ENCODE measurements at regions not wholly inside any gene's neighbourhood (a gene's known extent, or its start where the extent isn't known, plus 50 kb on each side); places are given as distances from the start of the nearest gene placed in this dataset.

DNA sequence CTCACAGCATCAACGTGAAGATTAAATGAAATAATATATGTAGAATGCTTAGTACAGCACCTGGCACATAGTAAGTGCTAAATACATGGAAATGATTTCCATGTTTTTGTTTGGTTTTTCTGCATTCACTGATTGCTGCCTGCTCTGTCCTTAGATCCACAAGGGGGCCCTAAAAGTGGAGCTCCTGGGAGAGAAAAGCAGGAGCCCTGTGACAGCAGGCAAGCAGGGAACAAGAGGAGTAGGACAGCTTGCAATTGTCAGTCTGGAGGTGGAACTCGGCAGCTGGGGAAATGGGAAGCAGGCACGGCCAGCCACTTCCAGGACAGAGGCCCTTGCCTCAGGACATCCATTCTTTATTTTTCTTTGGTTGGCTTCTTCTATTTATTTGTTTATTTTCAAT lies 292.9 kb downstream of the BMP4 start:
- no peaks in the 10 kb centered on the region for H3K27me3 ChIP-seq (ENCODE audit: insufficient read depth, poor library complexity, severe bottlenecking)
- no peak overlapping the region for H3K27ac ChIP-seq (replicated peaks)
- no peak for DNase-seq (ENCODE audit: low read depth in 1 of 2, low spot score in 1 of 2)
- TF ChIP-seq, protein P1, sequence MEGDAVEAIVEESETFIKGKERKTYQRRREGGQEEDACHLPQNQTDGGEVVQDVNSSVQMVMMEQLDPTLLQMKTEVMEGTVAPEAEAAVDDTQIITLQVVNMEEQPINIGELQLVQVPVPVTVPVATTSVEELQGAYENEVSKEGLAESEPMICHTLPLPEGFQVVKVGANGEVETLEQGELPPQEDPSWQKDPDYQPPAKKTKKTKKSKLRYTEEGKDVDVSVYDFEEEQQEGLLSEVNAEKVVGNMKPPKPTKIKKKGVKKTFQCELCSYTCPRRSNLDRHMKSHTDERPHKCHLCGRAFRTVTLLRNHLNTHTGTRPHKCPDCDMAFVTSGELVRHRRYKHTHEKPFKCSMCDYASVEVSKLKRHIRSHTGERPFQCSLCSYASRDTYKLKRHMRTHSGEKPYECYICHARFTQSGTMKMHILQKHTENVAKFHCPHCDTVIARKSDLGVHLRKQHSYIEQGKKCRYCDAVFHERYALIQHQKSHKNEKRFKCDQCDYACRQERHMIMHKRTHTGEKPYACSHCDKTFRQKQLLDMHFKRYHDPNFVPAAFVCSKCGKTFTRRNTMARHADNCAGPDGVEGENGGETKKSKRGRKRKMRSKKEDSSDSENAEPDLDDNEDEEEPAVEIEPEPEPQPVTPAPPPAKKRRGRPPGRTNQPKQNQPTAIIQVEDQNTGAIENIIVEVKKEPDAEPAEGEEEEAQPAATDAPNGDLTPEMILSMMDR (IDR thresholded peaks at IDR 0.05; ENCODE audit: insufficient read depth, low read length), result no peak
- TF ChIP-seq POLR2AphosphoS5 (IDR thresholded peaks at IDR 0.05; ENCODE audit: low read depth) (no peak), GABPA (IDR thresholded peaks at IDR 0.05; ENCODE audit: low read depth) (no peak), SPI1 (IDR thresholded peaks at IDR 0.05; ENCODE audit: borderline replicate concordance, low read depth) (no peak)
- TF ChIP-seq, protein P2, sequence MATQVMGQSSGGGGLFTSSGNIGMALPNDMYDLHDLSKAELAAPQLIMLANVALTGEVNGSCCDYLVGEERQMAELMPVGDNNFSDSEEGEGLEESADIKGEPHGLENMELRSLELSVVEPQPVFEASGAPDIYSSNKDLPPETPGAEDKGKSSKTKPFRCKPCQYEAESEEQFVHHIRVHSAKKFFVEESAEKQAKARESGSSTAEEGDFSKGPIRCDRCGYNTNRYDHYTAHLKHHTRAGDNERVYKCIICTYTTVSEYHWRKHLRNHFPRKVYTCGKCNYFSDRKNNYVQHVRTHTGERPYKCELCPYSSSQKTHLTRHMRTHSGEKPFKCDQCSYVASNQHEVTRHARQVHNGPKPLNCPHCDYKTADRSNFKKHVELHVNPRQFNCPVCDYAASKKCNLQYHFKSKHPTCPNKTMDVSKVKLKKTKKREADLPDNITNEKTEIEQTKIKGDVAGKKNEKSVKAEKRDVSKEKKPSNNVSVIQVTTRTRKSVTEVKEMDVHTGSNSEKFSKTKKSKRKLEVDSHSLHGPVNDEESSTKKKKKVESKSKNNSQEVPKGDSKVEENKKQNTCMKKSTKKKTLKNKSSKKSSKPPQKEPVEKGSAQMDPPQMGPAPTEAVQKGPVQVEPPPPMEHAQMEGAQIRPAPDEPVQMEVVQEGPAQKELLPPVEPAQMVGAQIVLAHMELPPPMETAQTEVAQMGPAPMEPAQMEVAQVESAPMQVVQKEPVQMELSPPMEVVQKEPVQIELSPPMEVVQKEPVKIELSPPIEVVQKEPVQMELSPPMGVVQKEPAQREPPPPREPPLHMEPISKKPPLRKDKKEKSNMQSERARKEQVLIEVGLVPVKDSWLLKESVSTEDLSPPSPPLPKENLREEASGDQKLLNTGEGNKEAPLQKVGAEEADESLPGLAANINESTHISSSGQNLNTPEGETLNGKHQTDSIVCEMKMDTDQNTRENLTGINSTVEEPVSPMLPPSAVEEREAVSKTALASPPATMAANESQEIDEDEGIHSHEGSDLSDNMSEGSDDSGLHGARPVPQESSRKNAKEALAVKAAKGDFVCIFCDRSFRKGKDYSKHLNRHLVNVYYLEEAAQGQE (IDR thresholded peaks at IDR 0.05; ENCODE audit: insufficient replicate concordance, low read depth), result no peak
- H3K4me3 ChIP-seq (replicated peaks; ENCODE audit: insufficient read depth, low read length), result no peak overlapping the region

DNA sequence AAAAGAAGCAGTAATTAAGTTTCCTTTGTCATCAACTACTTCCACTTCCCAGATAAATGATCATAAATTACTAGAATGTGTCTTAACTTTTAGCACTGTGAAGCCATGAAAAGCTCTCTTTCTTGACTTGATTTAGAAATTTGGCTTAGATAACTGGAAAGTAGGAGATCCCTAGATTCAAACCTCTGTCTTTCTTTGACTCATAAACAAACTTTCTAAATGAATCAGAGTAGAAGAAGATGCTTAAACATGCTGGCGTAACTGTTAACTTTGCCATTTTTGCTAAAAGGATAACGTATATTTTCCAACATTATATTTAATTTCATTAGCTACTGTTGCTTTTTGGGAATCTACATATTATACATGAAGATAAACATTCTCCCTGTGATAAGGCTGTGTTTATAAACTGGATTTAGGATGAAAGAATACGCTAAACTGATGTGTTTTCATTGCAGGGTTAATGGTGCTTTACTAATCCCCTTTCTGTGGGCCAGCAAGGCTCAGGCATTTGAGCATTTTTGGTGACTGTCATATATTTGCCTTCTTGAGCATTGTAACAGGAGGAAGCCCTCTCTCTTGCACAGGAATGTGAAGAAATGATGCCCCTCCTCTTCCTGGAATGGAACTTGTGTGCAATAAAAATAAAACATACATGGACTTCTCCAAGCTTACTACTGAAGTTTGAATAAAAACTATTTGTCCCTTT lies 301.4 kb downstream of the BMP4 start:
- no peaks in the 10 kb centered on the region for H3K27me3 ChIP-seq (ENCODE audit: insufficient read depth, poor library complexity, severe bottlenecking)
- H3K4me3 ChIP-seq (replicated peaks; ENCODE audit: insufficient read depth, low read length), result no peak overlapping the region
- no peak for DNase-seq (ENCODE audit: low read depth in 1 of 2, low spot score in 1 of 2)
- no peak for TF ChIP-seq SPI1 (IDR thresholded peaks at IDR 0.05; ENCODE audit: borderline replicate concordance, low read depth)
- TF ChIP-seq POLR2AphosphoS5 (IDR thresholded peaks at IDR 0.05; ENCODE audit: low read depth), result no peak
- TF ChIP-seq, protein P1 (IDR thresholded peaks at IDR 0.05; ENCODE audit: insufficient read depth, low read length), result no peak
- TF ChIP-seq GABPA (IDR thresholded peaks at IDR 0.05; ENCODE audit: low read depth), result no peak
- TF ChIP-seq, protein P2 (IDR thresholded peaks at IDR 0.05; ENCODE audit: insufficient replicate concordance, low read depth), result no peak
- no peak overlapping the region for H3K27ac ChIP-seq (replicated peaks)

DNA sequence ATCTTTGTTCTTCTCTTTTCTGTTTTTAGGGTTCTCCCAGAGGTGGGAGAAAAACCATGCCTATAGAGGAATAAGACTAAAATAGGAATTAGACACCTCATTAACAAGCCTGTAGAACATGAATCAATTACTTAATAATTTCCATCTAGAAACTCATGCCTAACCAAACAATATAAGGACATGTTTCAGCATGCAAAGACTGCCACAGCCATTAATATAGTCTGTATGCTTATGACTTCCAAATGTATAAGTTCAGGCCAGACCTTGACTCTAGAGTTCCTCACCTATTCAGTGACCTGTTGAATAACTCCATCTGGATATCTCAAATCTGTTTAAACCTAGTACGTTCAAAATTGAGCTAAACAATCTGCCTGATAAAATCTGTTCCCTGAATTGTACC lies 304.6 kb downstream of the BMP4 start:
- no peak for DNase-seq (ENCODE audit: low read depth in 1 of 2, low spot score in 1 of 2)
- H3K4me3 ChIP-seq (replicated peaks; ENCODE audit: insufficient read depth, low read length), result no peak overlapping the region
- TF ChIP-seq, protein P1 (IDR thresholded peaks at IDR 0.05; ENCODE audit: insufficient read depth, low read length), result no peak
- TF ChIP-seq, protein P2 (IDR thresholded peaks at IDR 0.05; ENCODE audit: insufficient replicate concordance, low read depth), result no peak
- TF ChIP-seq GABPA (IDR thresholded peaks at IDR 0.05; ENCODE audit: low read depth), result no peak
- TF ChIP-seq SPI1 (IDR thresholded peaks at IDR 0.05; ENCODE audit: borderline replicate concordance, low read depth), result no peak
- no peak for TF ChIP-seq POLR2AphosphoS5 (IDR thresholded peaks at IDR 0.05; ENCODE audit: low read depth)
- H3K27me3 ChIP-seq (ENCODE audit: insufficient read depth, poor library complexity, severe bottlenecking), result no peaks in the 10 kb centered on the region
- H3K27ac ChIP-seq (replicated peaks), result no peak overlapping the region

Data from HL-60 (cell line).